ENCODE measurements at regions not wholly inside any gene's neighbourhood (a gene's known extent, or its start where the extent isn't known, plus 50 kb on each side); places are given as distances from the start of the nearest gene placed in this dataset.

- H3K27ac ChIP-seq = no peak overlapping the region
- TF ChIP-seq CTCF (conservative IDR thresholded peaks at IDR 0.05) = no peak
Measured at GRCh38 chr2:67216881-67217280, 180.3 kb upstream of the ETAA1 start.

GRCh38 chr2:67217398-67217797, 179.7 kb upstream of the ETAA1 start:
- no peak for TF ChIP-seq CTCF (conservative IDR thresholded peaks at IDR 0.05)
- H3K27ac ChIP-seq = no peak overlapping the region

GRCh38 chr2:67218056-67218455, 179.1 kb upstream of the ETAA1 start:
- no peak for TF ChIP-seq CTCF (conservative IDR thresholded peaks at IDR 0.05)
- no peak overlapping the region for H3K27ac ChIP-seq

GRCh38 chr2:67219651-67220050, 177.5 kb upstream of the ETAA1 start:
- no peak overlapping the region for H3K27ac ChIP-seq
- TF ChIP-seq CTCF (conservative IDR thresholded peaks at IDR 0.05) = no peak

- no peak for TF ChIP-seq CTCF (conservative IDR thresholded peaks at IDR 0.05)
- H3K27ac ChIP-seq = no peak overlapping the region
Measured at GRCh38 chr2:67221266-67221665, 175.9 kb upstream of the ETAA1 start.

GRCh38 chr2:67225287-67225973, 171.7 kb upstream of the ETAA1 start:
- no peak overlapping the region for H3K27ac ChIP-seq
- no peak for TF ChIP-seq CTCF (conservative IDR thresholded peaks at IDR 0.05)

GRCh38 chr2:67229706-67230105, 167.4 kb upstream of the ETAA1 start:
- no peak for TF ChIP-seq CTCF (conservative IDR thresholded peaks at IDR 0.05)
- H3K27ac ChIP-seq = no peak overlapping the region

Measured in VCaP (cell line).